ENCODE measurements at regions not wholly inside any gene's neighbourhood (a gene's known extent, or its start where the extent isn't known, plus 50 kb on each side); places are given as distances from the start of the nearest gene placed in this dataset.

DNA sequence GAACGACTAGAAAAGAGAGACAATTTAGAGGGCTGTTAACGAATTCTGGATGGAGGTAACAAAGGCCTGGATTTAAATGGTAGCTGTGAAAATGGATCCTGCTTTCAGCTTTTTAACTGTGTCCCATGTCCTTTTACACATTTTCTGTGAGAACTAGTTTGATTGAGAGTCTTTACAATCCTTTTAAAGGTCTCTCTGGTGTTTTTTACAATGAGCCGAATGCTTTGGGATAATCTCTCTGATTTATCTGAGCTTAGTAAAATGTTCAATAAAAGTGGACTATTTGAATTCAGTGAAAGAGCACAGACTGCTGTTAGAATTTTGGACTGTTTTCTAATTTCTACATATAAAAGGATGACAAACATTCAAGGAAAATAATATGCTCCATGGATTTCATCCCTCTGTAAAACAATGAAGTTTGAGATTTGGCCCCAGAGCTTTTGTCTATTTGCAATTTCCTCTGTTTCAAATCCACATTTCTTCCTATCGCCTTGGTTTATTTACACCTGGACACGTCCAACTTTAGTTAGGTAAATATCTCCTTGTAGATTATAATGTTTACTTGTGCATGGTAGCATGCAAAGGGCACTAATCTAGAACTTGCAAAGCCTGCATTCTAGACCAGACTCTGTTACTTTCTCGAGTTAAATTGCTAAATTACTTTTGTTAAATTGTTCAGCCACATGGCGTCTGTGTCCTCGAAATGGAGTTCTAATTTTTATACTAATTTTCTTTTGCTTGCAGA is 871.0 kb upstream of the CITED2 start:
- Histone ChIP-seq H3K27me3 (ENCODE audit: insufficient read depth, low read depth, low read length) (no peaks in the 10 kb centered on the region), H3F3A (ENCODE audit: insufficient read depth, low read length, poor library complexity, severe bottlenecking) (no peaks in the 10 kb centered on the region), H3K27ac (ENCODE audit: low read length) (no peak overlapping the region), H4K20me1 (ENCODE audit: insufficient read depth) (no peaks in the 10 kb centered on the region), H3K9ac (ENCODE audit: low read length) (no peak overlapping the region), H3K9me3 (ENCODE audit: low read length) (no peaks in the 10 kb centered on the region), H3K4me3 (ENCODE audit: low read length) (no peak overlapping the region), H2AFZ (ENCODE audit: low read depth, low read length) (no peak overlapping the region), H3K9me2 (ENCODE audit: insufficient read depth, low read length) (no peaks in the 10 kb centered on the region), H3K36me3 (ENCODE audit: insufficient read depth, low read length) (no peaks in the 10 kb centered on the region), H3K79me2 (replicated peaks; ENCODE audit: insufficient read depth, low read length) (no peaks in the 10 kb centered on the region), H3K4me2 (ENCODE audit: low read length) (no peak overlapping the region)
- TF ChIP-seq EZH2 (IDR thresholded peaks at IDR 0.05; ENCODE audit: borderline replicate concordance, insufficient read depth, low read length, poor library complexity, severe bottlenecking) (no peak), CTCF (IDR thresholded peaks at IDR 0.05; ENCODE audit: poor library complexity, severe bottlenecking) (no peak), EP300 (conservative IDR thresholded peaks at IDR 0.05; ENCODE audit: poor library complexity, severe bottlenecking) (no peak), TAF1 (IDR thresholded peaks at IDR 0.05; ENCODE audit: low read depth) (no peak), MXI1 (conservative IDR thresholded peaks at IDR 0.05; ENCODE audit: poor library complexity, severe bottlenecking) (no peak), REST (IDR thresholded peaks at IDR 0.05; ENCODE audit: borderline replicate concordance) (no peak), POLR2AphosphoS5 (IDR thresholded peaks at IDR 0.05) (no peak), RAD21 (conservative IDR thresholded peaks at IDR 0.05) (no peak)

GRCh38 chr6:140237251-140237650 is 862.8 kb upstream of the CITED2 start:
- H3K4me2 ChIP-seq (ENCODE audit: low read length), result no peak overlapping the region
- no peaks in the 10 kb centered on the region for H4K20me1 ChIP-seq (ENCODE audit: insufficient read depth)
- no peaks in the 10 kb centered on the region for H3K9me3 ChIP-seq (ENCODE audit: low read length)
- H3K9ac ChIP-seq (ENCODE audit: low read length), result no peak overlapping the region
- H3K4me3 ChIP-seq (ENCODE audit: low read length), result no peak overlapping the region
- no peaks in the 10 kb centered on the region for H3K36me3 ChIP-seq (ENCODE audit: insufficient read depth, low read length)
- no peaks in the 10 kb centered on the region for H3K9me2 ChIP-seq (ENCODE audit: insufficient read depth, low read length)
- H3K27ac ChIP-seq (ENCODE audit: low read length), result no peak overlapping the region
- H3K79me2 ChIP-seq (replicated peaks; ENCODE audit: insufficient read depth, low read length), result no peaks in the 10 kb centered on the region
- H2AFZ ChIP-seq (ENCODE audit: low read depth, low read length), result no peak overlapping the region
- no peaks in the 10 kb centered on the region for H3F3A ChIP-seq (ENCODE audit: insufficient read depth, low read length, poor library complexity, severe bottlenecking)
- no peak for TF ChIP-seq TAF1 (IDR thresholded peaks at IDR 0.05; ENCODE audit: low read depth)
- TF ChIP-seq CTCF (IDR thresholded peaks at IDR 0.05; ENCODE audit: poor library complexity, severe bottlenecking), result no peak
- TF ChIP-seq EZH2 (IDR thresholded peaks at IDR 0.05; ENCODE audit: borderline replicate concordance, insufficient read depth, low read length, poor library complexity, severe bottlenecking), result no peak
- no peak for TF ChIP-seq REST (IDR thresholded peaks at IDR 0.05; ENCODE audit: borderline replicate concordance)
- no peak for TF ChIP-seq MXI1 (conservative IDR thresholded peaks at IDR 0.05; ENCODE audit: poor library complexity, severe bottlenecking)
- no peak for TF ChIP-seq RAD21 (conservative IDR thresholded peaks at IDR 0.05)
- no peak for TF ChIP-seq SMC3 (conservative IDR thresholded peaks at IDR 0.05; ENCODE audit: poor library complexity)
- TF ChIP-seq EP300 (conservative IDR thresholded peaks at IDR 0.05; ENCODE audit: poor library complexity, severe bottlenecking), result no peak
- TF ChIP-seq POLR2AphosphoS5 (IDR thresholded peaks at IDR 0.05), result no peak
- no peaks in the 10 kb centered on the region for H3K27me3 ChIP-seq (ENCODE audit: insufficient read depth, low read depth, low read length)

Data from neural cell (in vitro differentiated cells).